GM21360 (cell line): ENCODE measurements at regions not wholly inside any gene's neighbourhood (a gene's known extent, or its start where the extent isn't known, plus 50 kb on each side); places are given as distances from the start of the nearest gene placed in this dataset.

ENCODE experiments used
- ATAC-seq: cut with Tn5 transposase; IDR thresholded peaks from one replicate; pipeline ENCODE4 v1.9.1; 2021; ENCODE audit warnings: mild to moderate bottlenecking, moderate library complexity; ENCODE audit not compliant: unreplicated experiment

DNA sequence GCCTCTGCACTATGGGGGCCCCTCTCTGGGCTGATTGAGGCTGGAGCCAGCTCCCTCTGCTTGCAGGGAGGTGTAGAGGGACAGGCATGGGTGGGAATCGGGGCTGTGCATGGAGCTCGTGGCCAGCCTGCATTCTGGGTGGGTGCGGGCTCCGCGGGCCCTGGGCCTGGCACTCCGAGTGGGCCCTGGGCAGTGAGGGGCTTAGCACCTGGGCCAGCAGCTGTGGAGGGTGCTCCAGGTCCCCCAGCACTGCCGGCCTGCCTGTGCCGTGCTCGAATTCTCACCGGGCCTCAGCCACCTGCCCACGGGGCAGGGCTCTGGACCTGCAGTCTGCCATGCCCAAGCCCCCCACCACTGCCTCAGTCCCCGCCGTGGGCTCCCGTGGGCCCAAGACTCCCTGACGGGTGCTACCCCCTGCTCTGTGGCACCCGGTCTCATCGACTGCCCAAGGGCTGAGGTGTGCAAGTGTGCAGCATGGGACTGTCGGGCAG is 681.2 kb downstream of the PDHA2 start:
- no peak for ATAC-seq

DNA sequence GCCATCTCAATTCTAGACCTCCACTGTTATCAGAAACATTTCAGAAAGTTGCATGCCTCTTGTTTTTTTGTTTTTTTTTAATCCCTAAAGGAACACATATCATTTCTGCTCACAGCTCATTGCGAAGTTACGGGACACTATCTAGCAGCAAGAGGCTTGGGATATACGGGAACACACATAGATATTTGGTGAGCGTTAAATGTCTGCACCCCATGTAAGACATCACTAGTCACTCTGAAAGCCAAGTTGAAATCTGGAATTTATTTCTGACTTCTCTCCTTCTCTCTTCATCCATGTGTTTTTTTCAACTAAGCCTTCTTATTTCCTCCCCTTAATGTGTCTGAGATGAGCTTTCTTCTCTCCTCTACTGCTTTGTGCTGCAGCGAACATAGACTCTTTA is 683.7 kb downstream of the PDHA2 start:
- ATAC-seq, result no peak

DNA sequence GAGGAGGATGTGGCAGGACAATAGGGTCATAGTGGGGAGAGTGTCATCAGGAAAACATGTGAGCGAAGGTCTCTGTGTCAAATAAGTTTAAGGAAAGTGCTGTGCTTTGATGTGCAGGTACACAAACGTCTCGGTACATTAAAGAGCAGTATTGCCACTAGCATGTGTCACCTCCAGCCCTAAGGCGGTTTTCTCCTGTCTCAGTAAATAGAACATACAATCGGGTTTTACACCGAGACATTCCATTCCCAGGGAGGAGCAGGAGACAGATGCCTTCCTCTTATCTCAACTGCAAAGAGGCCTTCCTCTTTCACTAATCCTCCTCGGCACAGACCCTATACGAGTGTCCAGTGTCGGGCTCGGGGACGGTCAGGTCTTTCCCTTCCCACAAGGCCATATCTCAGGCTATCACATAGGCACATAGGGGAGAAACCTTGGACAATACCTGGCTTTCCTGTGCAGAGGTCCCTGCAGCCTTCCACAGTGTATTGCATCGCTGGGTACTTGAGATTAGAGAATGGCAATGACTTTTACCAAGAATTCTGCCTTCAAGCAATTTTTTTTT is 684.5 kb downstream of the PDHA2 start:
- ATAC-seq, result no peak

DNA sequence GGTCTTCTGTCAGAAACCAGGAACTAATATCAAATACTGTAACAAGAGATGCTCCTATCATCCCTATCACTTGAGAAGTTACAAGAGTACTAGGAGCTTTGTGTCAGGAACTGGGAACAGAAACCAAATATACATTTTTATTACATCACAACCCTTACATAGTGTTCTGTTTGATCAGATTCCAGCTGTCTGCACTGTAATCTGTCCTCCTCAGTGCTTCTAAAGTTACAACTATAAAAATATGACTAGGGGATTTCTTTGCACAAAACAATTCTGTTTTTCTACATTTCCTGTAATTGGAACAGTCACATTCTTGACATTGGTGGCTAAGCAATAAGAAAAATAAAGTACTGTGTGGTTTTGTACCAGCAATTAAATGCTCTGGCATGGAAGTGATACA is 686.0 kb downstream of the PDHA2 start:
- ATAC-seq, result no peak

DNA sequence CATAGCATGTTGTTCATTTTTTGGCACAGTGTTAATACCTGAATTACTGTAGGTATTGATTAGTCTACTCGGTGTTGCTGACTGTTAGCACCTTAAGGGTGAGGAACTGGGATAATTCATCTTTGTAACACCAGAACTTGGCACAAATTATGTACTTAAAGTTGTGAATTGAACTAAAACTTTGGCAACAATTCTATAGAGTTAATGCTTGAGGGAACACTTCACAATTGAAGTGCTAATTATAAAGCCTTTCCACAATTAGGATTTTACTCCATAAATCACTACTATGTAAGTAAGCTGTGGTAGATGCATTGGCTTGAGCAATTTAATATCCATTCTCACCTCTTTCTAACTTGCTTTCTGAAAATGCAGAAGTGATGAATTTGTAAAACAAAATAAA is 686.7 kb downstream of the PDHA2 start:
- ATAC-seq, result no peak

DNA sequence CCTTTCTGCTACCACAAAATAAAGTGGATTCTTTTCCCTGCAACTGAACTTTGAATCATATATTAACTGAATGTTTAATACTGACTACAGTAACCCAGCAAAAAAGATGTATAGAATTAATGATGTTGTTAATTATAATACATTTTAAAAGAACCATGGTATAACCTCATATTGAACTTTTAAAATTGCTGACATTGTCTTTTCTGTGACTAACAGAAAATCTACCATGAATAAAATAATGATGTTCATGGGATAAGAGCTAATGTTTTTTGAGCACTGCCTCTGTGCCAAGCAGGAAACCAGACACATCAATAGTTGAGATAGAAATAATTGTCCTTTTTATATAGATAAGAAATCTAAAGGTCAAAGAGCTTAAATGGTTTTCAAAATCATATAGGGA is 691.9 kb downstream of the PDHA2 start:
- no peak for ATAC-seq

DNA sequence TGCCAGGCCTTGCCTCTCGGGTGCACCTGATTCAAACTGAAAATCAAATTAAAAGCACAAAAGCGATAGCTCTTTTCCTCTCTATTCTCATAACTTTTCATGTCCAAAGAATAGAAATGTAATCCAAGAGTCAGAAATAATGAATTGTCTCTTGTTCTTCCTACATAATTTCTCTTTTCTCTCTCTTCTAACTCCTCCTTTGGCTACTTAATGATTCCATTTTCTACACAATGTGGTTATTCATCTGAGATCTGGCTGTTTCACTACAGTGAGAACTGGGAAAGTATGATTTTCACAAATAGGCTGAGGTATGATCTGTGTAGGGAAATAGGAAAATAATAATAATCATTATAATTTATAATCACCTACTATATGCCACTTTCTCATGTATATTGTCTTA is 703.5 kb downstream of the PDHA2 start:
- no peak for ATAC-seq

DNA sequence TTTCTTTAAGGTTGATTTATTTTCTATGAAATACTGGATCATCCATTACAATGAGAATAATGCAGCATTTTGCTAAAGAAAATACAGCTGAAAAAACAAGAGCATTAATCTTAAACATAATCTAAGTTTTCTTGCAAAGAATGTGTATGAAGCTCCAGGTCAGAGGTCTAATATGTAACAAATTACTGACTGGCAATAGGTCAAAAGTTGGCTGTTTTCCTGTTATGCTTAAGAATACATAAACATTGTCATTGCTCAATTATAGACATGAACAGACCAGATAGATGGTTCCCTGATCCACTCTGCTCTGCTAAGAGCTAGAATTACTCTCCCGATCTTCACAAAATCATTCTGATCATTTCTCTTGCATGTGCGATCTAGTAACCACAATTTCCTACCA is 718.6 kb downstream of the PDHA2 start:
- ATAC-seq, result no peak

DNA sequence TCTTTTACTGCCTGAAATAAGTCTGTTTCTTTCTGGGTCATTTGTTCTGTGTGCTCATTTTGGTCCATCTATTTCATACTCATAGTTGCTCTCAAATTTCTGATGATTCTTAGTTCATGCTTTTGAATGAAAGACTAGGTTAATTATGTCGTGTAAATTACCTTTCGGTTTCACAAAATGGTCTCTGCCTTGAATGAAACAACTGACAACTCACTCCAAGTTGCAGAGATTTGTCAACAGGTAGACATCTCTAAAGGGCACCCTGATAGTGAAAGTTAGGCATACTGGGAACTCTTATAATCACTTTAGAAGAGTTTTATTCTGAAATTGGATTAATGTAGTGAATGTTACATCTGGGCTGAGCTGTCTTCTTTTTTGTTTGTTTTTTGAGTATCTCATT is 726.9 kb downstream of the PDHA2 start:
- no peak for ATAC-seq

DNA sequence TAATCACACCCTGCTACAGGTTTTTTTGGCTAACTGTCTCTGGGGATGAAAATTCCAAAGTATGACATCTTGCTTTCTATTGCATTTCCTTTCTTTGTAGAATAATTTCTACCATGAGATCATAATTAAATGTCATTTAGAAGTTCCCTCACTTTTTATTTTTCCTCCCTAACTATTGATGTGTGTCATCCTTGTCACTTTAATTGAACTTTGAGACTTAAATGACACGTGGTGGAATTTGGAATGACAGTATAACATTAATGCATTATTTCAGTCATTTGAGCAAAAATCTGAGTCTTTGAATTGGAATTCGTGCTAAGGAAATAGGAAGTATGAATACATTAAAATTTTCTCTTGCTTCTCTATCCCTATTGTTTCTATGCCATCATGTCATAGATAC is 745.4 kb downstream of the PDHA2 start:
- ATAC-seq, result no peak

DNA sequence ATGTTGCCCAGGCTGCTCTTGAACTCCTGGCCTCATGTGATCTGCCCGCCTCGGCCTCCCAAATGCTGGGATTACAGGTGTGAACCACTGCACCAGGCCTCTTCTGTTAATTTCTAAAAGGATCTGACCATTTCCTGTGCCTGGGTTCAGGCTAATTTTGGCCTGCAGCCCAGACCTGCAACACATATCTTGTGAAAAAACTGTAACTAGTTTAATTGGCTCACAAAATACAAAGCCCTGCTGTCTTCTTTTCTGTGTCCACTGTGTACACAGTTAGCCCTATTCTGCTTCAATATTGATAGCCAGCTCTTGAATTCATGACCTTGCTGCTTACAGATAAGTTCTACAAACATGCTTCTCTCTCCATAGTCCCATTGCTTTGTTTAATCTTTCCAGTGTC is 753.5 kb downstream of the PDHA2 start:
- no peak for ATAC-seq

DNA sequence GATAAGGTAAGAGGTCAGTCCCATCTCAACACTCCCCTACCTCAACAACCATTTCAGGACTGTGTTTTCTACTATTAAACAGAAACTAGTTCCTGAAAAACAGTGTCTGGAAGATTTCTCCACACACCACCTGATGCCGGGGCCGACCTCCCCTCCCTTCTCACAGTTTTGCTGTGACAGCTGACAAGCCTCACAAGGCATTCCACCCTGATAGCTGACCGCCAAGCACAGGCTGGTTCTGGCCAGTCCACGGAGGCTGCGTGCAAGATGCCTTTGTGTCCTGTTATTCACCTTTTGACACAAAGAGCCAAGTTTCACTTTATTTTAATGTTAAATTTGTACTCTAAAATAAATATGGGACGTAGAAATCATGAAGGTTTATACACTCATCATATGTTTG is 758.6 kb downstream of the PDHA2 start:
- ATAC-seq, result no peak

DNA sequence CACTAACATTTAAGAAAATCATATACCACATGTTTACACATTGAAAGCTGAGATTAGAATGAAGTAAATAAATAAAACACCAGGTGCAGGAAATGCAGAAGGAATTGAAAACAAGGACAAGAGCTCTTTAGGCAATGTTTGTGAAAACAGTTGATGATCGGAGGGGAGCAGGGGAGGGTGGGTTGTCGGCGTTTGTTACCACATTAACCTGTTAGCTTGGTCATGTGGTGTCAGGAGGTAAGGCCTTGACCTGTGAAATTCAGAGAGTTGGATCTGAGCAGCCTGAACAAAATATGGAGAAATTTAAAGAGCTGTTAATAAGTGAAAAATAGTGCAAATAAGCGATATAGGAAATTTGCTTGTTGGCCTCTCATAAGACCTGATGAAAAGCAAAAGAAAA is 759.9 kb downstream of the PDHA2 start:
- ATAC-seq, result no peak

DNA sequence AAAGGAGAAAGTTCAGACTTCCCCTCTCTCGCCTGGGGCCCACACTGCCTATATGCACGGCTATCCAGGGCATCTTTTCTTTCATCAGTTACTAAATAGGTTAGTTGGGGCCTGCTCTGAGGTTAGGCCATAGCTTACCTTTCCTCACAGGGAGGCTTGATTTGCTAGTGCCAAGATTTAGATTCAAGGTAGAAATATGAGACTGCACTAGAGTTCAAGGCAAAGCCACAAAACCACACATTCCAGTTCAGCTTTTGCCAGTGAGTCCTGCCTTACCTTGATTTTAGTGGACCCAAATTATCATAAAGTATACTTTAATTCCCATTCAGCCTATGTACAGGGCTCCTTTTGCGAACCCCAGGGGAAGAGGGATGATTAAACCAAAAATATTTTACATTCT is 762.8 kb downstream of the PDHA2 start:
- ATAC-seq, result no peak

DNA sequence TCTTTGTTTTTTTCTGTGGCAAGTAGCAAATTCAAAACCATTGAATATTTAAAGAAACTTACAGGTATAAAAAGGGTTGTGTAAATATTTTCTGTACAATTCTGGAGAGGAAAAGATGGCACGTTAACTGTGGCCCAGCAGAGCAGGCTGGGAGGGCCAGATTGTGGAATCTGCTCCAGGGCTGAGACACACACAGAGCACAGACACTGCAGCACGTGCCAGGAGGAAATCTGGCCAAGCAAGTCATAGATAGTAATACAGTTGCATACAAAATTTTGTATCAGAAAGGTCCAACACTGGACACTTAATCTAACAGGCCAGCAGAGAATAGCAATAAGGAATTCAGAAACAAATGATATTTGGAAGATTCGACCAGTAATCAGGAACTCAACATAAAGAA is 763.7 kb downstream of the PDHA2 start:
- no peak for ATAC-seq

DNA sequence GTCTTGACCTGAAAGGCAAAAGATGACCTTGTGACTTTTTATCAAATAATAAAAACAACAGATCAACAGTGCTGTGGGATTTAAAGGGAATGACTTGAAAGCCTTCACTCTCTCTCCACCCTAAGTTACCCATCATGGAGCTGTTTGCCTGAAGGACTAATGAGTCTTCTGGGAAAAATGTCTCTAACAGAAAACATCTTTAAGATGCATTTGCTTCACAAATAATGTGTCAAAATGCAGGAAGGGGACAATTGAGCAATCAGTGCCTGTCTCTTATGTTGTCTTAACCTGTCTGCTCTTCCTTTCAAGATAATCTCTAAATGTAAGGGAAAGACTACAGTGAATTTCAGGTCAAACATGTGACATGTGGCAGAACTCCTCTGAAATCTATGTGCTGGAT is 766.6 kb downstream of the PDHA2 start:
- no peak for ATAC-seq

DNA sequence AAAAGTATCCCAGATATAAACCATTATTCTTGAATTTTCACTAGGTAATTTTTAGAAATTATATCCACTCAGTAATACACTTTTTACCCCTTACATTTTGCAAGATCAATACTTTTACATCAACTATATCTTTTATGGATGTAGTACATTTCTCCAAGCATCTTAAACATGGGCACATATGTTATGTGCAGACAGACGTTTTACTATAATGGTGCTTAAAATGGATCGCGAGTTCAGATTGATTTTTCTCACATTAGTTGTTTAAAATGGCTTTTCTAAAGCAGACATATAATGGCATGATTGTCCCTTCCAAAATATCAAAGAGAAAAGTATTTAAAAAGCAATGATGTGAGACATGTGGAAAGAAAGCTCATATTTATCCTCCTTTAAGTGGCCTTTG is 786.1 kb downstream of the PDHA2 start:
- ATAC-seq, result no peak

DNA sequence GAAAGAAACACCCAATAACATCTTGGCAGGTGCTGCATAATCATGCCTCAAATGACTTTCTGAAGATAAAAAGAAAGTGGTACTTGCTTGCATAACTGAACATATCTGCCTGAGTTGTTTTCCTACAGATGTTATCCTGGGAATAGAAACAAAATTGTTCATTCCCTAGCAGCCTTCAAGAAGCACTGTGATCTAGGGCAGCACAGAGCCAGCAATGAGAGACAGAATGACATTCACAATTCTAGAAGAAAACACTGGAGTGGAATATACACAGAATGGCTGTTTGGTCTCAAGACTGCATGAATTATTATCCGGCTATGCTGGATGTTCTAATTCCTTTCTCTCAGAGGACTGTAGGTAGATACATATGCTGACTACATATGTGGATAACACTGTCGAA is 790.9 kb downstream of the PDHA2 start:
- ATAC-seq, result no peak

DNA sequence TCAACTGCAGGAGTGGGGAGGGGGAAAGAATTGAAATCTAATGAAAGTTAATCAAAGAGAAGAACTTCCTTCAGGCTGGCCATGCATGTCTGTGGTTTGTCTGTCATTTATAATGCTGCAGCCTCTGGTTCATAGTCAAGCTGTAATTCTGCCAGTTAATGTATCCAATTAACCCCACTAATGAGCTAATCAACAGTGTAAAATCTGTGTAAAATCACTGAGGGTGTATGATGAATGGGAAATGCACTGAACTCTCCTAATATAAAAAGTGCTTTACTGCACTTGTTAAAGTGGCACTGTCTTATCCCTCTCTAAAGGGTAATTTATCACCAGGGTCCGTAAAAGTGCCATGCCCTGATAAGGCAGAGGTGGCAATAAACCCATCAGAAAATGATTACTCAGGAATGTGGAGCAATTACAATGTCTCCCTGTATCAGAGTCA is 798.1 kb downstream of the PDHA2 start:
- ATAC-seq, result no peak

DNA sequence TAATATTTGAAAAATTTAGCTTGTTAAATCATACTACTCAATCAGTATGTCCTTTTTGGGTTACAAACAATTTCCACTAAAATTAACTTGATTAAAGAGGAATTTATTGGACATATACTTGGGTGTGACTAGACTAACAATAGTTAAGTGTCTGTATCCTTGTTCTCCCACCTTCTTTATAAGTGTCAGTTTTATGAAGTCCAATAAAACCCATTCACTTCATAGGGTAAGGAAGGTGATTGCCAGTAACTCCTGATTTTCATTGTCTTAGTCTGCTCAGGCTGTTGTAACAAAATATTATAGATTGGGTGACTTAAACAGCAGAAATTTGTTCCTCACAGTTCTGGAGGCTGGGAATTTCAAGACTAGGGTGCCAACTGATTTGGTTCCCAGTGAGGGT is 800.0 kb downstream of the PDHA2 start:
- ATAC-seq, result no peak

DNA sequence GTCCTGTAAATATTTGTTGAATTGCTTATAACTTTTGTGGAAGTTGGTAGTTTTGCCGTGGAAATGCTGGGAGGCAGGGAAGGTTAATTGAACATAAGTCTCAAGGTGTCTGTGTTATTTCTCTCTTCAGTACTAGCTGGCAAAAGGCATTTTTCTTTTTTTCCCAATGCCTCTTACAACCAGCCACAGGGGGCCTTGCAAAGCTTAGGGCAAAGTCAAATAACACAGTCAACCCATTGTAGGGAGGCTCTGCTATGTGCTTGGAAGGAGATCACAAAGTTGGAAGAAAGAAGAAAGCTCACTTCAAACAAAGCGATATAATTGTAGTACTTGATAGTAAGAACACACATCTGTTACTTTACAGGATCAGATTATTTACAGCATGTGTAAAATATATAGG is 802.6 kb downstream of the PDHA2 start:
- ATAC-seq, result no peak

DNA sequence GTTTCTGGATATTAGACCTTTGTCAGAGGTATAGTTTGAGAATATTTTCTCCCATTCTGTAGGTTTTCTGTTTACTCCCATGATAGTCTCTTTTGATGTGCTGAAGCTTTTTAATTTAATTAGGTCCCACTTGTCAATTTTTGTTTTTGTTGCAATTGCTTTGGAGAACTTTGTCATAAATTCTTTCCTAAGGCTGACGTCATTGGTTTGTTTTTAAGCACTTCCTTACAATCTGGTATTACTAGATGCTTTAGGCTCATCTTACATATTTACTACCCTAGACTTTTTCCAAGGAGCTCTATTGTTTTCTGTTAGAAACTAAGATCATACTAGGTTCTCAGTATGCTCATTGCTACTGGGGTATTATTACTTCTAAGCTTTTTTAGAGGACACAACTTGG is 806.3 kb downstream of the PDHA2 start:
- no peak for ATAC-seq

DNA sequence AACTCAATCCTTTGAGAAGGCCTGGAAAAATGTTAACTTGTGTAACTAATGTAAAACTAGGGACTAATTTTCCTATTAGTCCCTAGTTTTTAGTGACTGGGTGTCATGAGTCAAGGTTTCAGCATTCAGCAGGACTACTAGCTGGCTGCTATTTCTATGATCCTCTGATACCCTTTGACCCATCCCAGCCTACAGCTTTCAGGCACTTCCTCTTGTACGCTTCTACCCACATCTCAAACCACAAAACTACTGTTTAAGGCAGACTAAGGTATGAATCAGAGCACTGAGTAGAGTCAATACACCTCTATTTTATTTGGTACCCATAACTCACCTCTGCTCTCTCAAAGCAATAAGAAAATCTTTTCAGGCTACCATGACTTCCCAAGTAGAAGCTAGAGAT is 809.6 kb downstream of the PDHA2 start:
- no peak for ATAC-seq

DNA sequence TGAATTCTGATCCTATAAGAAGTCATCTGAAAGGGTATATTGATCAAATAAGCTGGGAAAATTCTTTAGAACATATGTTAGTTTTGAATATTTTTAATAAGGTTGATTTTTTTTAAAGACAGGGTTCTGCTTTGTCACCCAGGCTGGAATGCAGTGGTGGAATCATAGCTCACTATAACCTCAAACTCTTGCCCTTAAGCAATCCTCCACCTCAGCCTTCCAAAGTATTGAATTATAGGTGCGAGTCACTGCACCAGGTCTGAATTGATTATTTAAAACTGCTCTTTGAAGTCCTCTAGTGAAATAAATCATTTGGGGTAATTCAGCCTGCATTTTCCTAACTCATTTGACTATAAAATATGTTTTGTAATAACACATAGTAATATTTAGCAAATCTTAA is 812.3 kb downstream of the PDHA2 start:
- ATAC-seq, result no peak
